ENCODE measurements at regions not wholly inside any gene's neighbourhood (a gene's known extent, or its start where the extent isn't known, plus 50 kb on each side); places are given as distances from the start of the nearest gene placed in this dataset.

DNA sequence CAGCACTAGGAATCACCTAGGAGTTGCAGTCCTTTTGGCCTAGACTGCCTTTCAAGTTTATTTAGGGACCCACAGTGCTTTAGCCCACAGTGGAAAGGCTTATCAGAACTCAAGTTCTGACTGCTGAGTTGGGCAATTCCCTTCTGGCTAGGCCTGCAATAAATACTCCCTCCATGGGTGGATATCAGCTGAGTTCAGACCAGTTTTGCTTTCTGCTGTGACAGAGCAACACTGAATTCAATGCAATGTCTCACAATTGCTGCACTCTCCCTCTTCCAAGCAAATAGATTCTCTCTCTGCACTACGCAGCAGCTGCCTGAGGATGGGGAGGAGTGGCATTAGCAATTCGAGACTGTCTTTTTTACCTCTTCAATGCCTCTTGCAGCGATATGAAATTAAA lies 1153.3 kb downstream of the SORCS1 start:
- TF ChIP-seq POLR2A (IDR thresholded peaks at IDR 0.05): no peak
- TF ChIP-seq CTCF (IDR thresholded peaks at IDR 0.05): no peak

GRCh38 chr10:106000721-106001120 lies 1163.8 kb downstream of the SORCS1 start:
- WGBS, 2 donors: 76 to 93% methylated on average over 2 of the region's 2 CpGs
- H3K4me3 ChIP-seq (ENCODE audit: low read depth, poor library complexity, severe bottlenecking): no peak overlapping the region
- TF ChIP-seq POLR2A (IDR thresholded peaks at IDR 0.05): no peak
- no peak for TF ChIP-seq CTCF (IDR thresholded peaks at IDR 0.05)
- intact Hi-C loops (cut with DNase I; ENCODE audit: low total_unique reads): no loop called here
- DNase-seq (ENCODE audit: low spot score in 2 of 2): no peak

More for the DNA sequence above, 1153.3 kb downstream of the SORCS1 start:
- WGBS, 2 donors: 32 to 33% methylated on average over 3 of the region's 3 CpGs
- intact Hi-C loops (cut with DNase I; ENCODE audit: low total_unique reads): no loop called here
- no peak overlapping the region for H3K4me3 ChIP-seq (ENCODE audit: low read depth, poor library complexity, severe bottlenecking)
- DNase-seq (ENCODE audit: low spot score in 2 of 2): no peak

DNA sequence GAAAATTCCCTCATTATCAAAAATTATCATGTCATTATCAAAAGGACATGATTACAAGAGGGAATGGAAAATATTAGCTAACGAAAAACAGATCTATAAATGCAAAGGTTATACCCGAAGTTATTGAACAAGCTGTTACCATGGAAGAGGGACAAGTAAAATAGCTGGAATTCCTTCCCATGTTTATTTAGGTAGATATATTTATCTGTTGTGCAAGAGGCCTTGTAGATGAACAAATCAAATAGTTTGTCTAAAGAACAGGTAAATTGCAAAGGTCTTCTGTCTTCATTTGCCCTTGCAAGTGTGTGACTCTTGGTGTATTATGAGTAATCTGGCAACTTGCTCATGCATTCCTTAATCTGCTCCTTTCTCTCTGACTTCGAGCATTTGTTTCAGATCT lies 1170.9 kb downstream of the SORCS1 start:
- TF ChIP-seq CTCF (IDR thresholded peaks at IDR 0.05): no peak
- no peak for TF ChIP-seq POLR2A (IDR thresholded peaks at IDR 0.05)
- DNase-seq (ENCODE audit: low spot score in 2 of 2): no peak
- intact Hi-C loops (cut with DNase I; ENCODE audit: low total_unique reads): no loop called here
- WGBS, 2 donors: 68 to 74% methylated on average over 3 of the region's 3 CpGs
- no peak overlapping the region for H3K4me3 ChIP-seq (ENCODE audit: low read depth, poor library complexity, severe bottlenecking)

GRCh38 chr10:105992928-105993327 lies 1171.6 kb downstream of the SORCS1 start:
- TF ChIP-seq POLR2A (IDR thresholded peaks at IDR 0.05) (no peak), CTCF (IDR thresholded peaks at IDR 0.05) (no peak)
- intact Hi-C loops (cut with DNase I; ENCODE audit: low total_unique reads): no loop called here
- H3K4me3 ChIP-seq (ENCODE audit: low read depth, poor library complexity, severe bottlenecking): no peak overlapping the region

GRCh38 chr10:105990529-105990928 lies 1174.0 kb downstream of the SORCS1 start:
- H3K4me3 ChIP-seq (ENCODE audit: low read depth, poor library complexity, severe bottlenecking): no peak overlapping the region
- TF ChIP-seq CTCF (IDR thresholded peaks at IDR 0.05): no peak
- no peak for TF ChIP-seq POLR2A (IDR thresholded peaks at IDR 0.05)
- 78 to 80% methylated on average over 2 of the region's 2 CpGs for WGBS, 2 donors
- intact Hi-C loops (cut with DNase I; ENCODE audit: low total_unique reads): no loop called here
- DNase-seq (ENCODE audit: low spot score in 2 of 2): no peak

More at GRCh38 chr10:105992928-105993327, 1171.6 kb downstream of the SORCS1 start:
- no peak for DNase-seq (ENCODE audit: low spot score in 2 of 2)

- DNase-seq (ENCODE audit: low spot score in 2 of 2): no peak
- TF ChIP-seq CTCF (IDR thresholded peaks at IDR 0.05) (no peak), POLR2A (IDR thresholded peaks at IDR 0.05) (no peak)
- 89 to 92% methylated on average over 3 of the region's 3 CpGs for WGBS, 2 donors
- intact Hi-C loops (cut with DNase I; ENCODE audit: low total_unique reads): no loop called here
- no peak overlapping the region for H3K4me3 ChIP-seq (ENCODE audit: low read depth, poor library complexity, severe bottlenecking)
Measured at GRCh38 chr10:105989995-105990394, 1174.5 kb downstream of the SORCS1 start.

Measured in lower leg skin (tissue), 4 donors.